ENCODE measurements at regions not wholly inside any gene's neighbourhood (a gene's known extent, or its start where the extent isn't known, plus 50 kb on each side); places are given as distances from the start of the nearest gene placed in this dataset.

DNA sequence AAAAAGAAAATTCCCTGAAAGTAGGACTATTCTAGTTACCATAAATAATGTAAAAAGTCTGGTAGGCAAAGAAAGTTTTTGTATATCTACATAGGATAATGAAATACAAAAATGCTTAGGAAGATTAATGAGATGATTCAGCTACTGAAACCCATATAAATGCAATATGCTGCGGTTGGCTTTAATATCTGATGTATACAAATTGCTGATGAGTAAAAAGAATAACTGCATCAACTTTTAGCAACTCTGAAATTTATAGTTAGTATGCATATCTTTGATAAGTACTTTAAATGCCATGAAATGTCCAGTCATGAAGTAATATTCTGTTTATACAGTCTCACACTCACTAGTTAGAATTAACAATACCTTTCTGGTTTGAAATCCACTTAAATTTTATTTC, 404.8 kb downstream of the TLL1 start:
- in situ Hi-C loops (cut with HindIII; ENCODE audit: low sequenced_read_pairs), result no loop called here
- DNase-seq (ENCODE audit: low read depth), result no peak
- no peak for TF ChIP-seq CTCF (IDR thresholded peaks at IDR 0.05; ENCODE audit: low read depth, low read length, missing control alignments)
- H3K4me3 ChIP-seq (ENCODE audit: low read depth, low read length), result no peak overlapping the region

DNA sequence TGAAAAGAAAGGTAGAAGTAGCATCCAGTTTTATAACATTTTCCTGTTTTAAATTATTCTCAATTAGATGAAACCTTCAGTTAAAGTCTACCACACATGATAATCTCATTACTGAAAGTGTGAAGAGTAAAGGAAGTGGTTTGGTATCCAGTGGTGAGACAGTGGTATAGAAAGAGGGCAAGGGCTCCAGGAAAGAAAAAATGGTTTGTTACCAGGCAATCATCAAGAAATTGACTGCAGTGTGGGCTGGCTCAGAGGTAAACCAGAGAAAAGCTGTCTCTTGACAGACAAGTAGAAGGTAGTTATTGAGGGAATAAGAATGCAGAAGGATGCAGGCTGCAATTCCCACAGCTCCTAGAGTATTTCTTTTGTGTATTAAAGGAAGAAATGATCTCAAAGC, 406.2 kb downstream of the TLL1 start:
- in situ Hi-C loops (cut with HindIII; ENCODE audit: low sequenced_read_pairs), result no loop called here

DNA sequence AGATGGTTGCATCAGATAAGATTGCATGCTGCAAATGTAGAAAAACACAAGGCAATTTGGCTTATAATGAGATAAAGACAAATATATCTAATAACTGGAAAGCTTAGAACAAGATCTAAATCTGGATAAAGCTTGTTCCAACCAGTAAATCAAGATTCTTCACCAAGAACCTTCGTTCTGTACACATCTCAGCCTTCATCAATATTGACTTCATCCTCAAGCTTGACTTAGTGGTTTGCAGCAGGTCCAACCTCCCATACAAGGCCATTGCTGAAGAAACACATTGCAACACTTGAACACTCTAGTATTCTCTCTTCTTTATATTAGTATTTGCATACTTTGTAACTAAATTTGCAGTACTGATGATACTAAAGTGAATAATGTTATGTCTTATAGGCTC, 407.6 kb downstream of the TLL1 start:
- H3K4me3 ChIP-seq (ENCODE audit: low read depth, low read length), result no peak overlapping the region
- TF ChIP-seq CTCF (IDR thresholded peaks at IDR 0.05; ENCODE audit: low read depth, low read length, missing control alignments), result no peak
- no peak for DNase-seq (ENCODE audit: low read depth)
- in situ Hi-C loops (cut with HindIII; ENCODE audit: low sequenced_read_pairs), result no loop called here

More for the DNA sequence above, 406.2 kb downstream of the TLL1 start:
- DNase-seq (ENCODE audit: low read depth), result no peak
- TF ChIP-seq CTCF (IDR thresholded peaks at IDR 0.05; ENCODE audit: low read depth, low read length, missing control alignments), result no peak
- no peak overlapping the region for H3K4me3 ChIP-seq (ENCODE audit: low read depth, low read length)

GRCh38 chr4:166282081-166282770, 409.2 kb downstream of the TLL1 start:
- in situ Hi-C loops (cut with HindIII; ENCODE audit: low sequenced_read_pairs), result no loop called here
- H3K4me3 ChIP-seq (ENCODE audit: low read depth, low read length), result no peak overlapping the region

GRCh38 chr4:166284221-166284620, 411.2 kb downstream of the TLL1 start:
- no peak for DNase-seq (ENCODE audit: low read depth)
- TF ChIP-seq CTCF (IDR thresholded peaks at IDR 0.05; ENCODE audit: low read depth, low read length, missing control alignments), result no peak
- no peak overlapping the region for H3K4me3 ChIP-seq (ENCODE audit: low read depth, low read length)
- in situ Hi-C loops (cut with HindIII; ENCODE audit: low sequenced_read_pairs), result no loop called here

More at GRCh38 chr4:166282081-166282770, 409.2 kb downstream of the TLL1 start:
- TF ChIP-seq CTCF (IDR thresholded peaks at IDR 0.05; ENCODE audit: low read depth, low read length, missing control alignments), result no peak
- no peak for DNase-seq (ENCODE audit: low read depth)

GRCh38 chr4:166290426-166290825, 417.4 kb downstream of the TLL1 start:
- in situ Hi-C loops (cut with HindIII; ENCODE audit: low sequenced_read_pairs), result no loop called here
- no peak for TF ChIP-seq CTCF (IDR thresholded peaks at IDR 0.05; ENCODE audit: low read depth, low read length, missing control alignments)
- DNase-seq (ENCODE audit: low read depth), result no peak
- no peak overlapping the region for H3K4me3 ChIP-seq (ENCODE audit: low read depth, low read length)

All from astrocyte of the cerebellum (primary cell).